ENCODE measurements at regions not wholly inside any gene's neighbourhood (a gene's known extent, or its start where the extent isn't known, plus 50 kb on each side); places are given as distances from the start of the nearest gene placed in this dataset.
"Not testable (repeated sequence)": the region's sequence is repeated elsewhere in the genome, so short reads cannot be mapped to it uniquely, and the experiment has no call there.

- no peak overlapping the region for H3K4me3 ChIP-seq (ENCODE audit: low read depth, low read length)
- peaks cover 63% of the 10 kb centered on the region for H3K9me3 ChIP-seq (ENCODE audit: control insufficient read depth, insufficient read depth, low read length)
- H3K36me3 ChIP-seq (ENCODE audit: control insufficient read depth, insufficient read depth, low read length): no peaks in the 10 kb centered on the region
- no peaks in the 10 kb centered on the region for H3K4me1 ChIP-seq (ENCODE audit: control insufficient read depth, insufficient read depth, low read length)
- no peaks in the 10 kb centered on the region for H3K27me3 ChIP-seq (ENCODE audit: control insufficient read depth, insufficient read depth, low read length)
- H3K9ac ChIP-seq (ENCODE audit: low read depth, low read length): no peak overlapping the region
Measured at GRCh38 chr2:89811295-89811694, 1119.8 kb downstream of the RPIA start.

GRCh38 chr2:89811910-89812309 lies 1120.4 kb downstream of the RPIA start:
- H3K27me3 ChIP-seq (ENCODE audit: control insufficient read depth, insufficient read depth, low read length); H3K36me3 ChIP-seq (ENCODE audit: control insufficient read depth, insufficient read depth, low read length); H3K4me3 ChIP-seq (ENCODE audit: low read depth, low read length); H3K9ac ChIP-seq (ENCODE audit: low read depth, low read length); H3K4me1 ChIP-seq (ENCODE audit: control insufficient read depth, insufficient read depth, low read length): not testable (repeated sequence)
- H3K9me3 ChIP-seq (ENCODE audit: control insufficient read depth, insufficient read depth, low read length): peaks cover 57% of the 10 kb centered on the region

- peaks cover 68% of the 10 kb centered on the region for H3K9me3 ChIP-seq (ENCODE audit: control insufficient read depth, insufficient read depth, low read length)
- H3K4me3 ChIP-seq (ENCODE audit: low read depth, low read length); H3K9ac ChIP-seq (ENCODE audit: low read depth, low read length); H3K36me3 ChIP-seq (ENCODE audit: control insufficient read depth, insufficient read depth, low read length); H3K4me1 ChIP-seq (ENCODE audit: control insufficient read depth, insufficient read depth, low read length); H3K27me3 ChIP-seq (ENCODE audit: control insufficient read depth, insufficient read depth, low read length): not testable (repeated sequence)
Measured at GRCh38 chr2:89814359-89814758, 1122.9 kb downstream of the RPIA start.

DNA sequence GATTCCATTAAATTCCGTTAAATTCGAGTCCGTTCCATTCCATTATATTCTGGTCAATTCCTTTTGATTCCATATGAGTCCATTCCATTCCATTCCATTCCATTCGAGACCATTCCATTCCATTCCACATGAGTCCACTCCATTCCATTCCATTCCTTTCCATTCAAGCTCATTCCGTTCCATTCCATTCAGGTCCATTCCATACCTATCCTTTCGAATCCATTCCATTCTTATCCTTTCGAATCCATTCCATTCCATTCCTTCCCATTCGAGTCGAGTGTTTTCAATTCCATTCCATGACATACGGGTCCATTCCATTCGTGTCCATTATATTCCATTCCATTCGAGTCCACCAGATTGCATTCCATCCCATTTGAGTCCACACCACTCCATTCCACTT lies 1127.4 kb downstream of the RPIA start:
- H3K9me3 ChIP-seq (ENCODE audit: control insufficient read depth, insufficient read depth, low read length): peaks cover 62% of the 10 kb centered on the region
- no peaks in the 10 kb centered on the region for H3K36me3 ChIP-seq (ENCODE audit: control insufficient read depth, insufficient read depth, low read length)
- no peak overlapping the region for H3K4me3 ChIP-seq (ENCODE audit: low read depth, low read length)
- H3K9ac ChIP-seq (ENCODE audit: low read depth, low read length): no peak overlapping the region
- no peaks in the 10 kb centered on the region for H3K4me1 ChIP-seq (ENCODE audit: control insufficient read depth, insufficient read depth, low read length)
- no peaks in the 10 kb centered on the region for H3K27me3 ChIP-seq (ENCODE audit: control insufficient read depth, insufficient read depth, low read length)

GRCh38 chr2:89819809-89820208 lies 1128.3 kb downstream of the RPIA start:
- Histone ChIP-seq H3K9ac (ENCODE audit: low read depth, low read length) (no peak overlapping the region), H3K4me1 (ENCODE audit: control insufficient read depth, insufficient read depth, low read length) (no peaks in the 10 kb centered on the region), H3K9me3 (ENCODE audit: control insufficient read depth, insufficient read depth, low read length) (peaks cover 53% of the 10 kb centered on the region), H3K27me3 (ENCODE audit: control insufficient read depth, insufficient read depth, low read length) (no peaks in the 10 kb centered on the region), H3K36me3 (ENCODE audit: control insufficient read depth, insufficient read depth, low read length) (no peaks in the 10 kb centered on the region), H3K4me3 (ENCODE audit: low read depth, low read length) (no peak overlapping the region)

DNA sequence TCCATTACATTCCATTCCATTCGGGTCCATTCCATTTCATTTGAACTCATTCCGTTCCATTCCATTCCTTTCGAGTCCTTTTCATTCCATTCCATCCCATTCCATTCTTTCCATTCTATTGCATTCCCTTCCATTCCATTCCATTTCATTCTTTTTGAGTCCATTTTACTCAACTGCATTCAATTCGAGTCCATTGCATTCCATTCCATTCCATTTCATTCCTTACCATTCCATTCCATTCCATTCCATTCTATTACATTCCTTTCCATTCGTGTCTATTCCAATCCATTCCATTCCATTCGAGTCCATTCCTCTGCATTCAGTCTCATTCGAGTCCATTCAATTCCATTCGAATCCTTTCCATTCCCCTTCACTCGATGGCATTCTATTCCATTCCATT lies 1128.8 kb downstream of the RPIA start:
- Histone ChIP-seq H3K9ac (ENCODE audit: low read depth, low read length) (no peak overlapping the region), H3K4me3 (ENCODE audit: low read depth, low read length) (no peak overlapping the region), H3K36me3 (ENCODE audit: control insufficient read depth, insufficient read depth, low read length) (no peaks in the 10 kb centered on the region), H3K27me3 (ENCODE audit: control insufficient read depth, insufficient read depth, low read length) (no peaks in the 10 kb centered on the region), H3K9me3 (ENCODE audit: control insufficient read depth, insufficient read depth, low read length) (peaks cover 49% of the 10 kb centered on the region), H3K4me1 (ENCODE audit: control insufficient read depth, insufficient read depth, low read length) (no peaks in the 10 kb centered on the region)

GRCh38 chr2:89821455-89821945 lies 1130.0 kb downstream of the RPIA start:
- H3K9ac ChIP-seq (ENCODE audit: low read depth, low read length): no peak overlapping the region
- no peaks in the 10 kb centered on the region for H3K36me3 ChIP-seq (ENCODE audit: control insufficient read depth, insufficient read depth, low read length)
- no peaks in the 10 kb centered on the region for H3K4me1 ChIP-seq (ENCODE audit: control insufficient read depth, insufficient read depth, low read length)
- no peaks in the 10 kb centered on the region for H3K27me3 ChIP-seq (ENCODE audit: control insufficient read depth, insufficient read depth, low read length)
- H3K9me3 ChIP-seq (ENCODE audit: control insufficient read depth, insufficient read depth, low read length): peaks cover 49% of the 10 kb centered on the region
- no peak overlapping the region for H3K4me3 ChIP-seq (ENCODE audit: low read depth, low read length)

DNA sequence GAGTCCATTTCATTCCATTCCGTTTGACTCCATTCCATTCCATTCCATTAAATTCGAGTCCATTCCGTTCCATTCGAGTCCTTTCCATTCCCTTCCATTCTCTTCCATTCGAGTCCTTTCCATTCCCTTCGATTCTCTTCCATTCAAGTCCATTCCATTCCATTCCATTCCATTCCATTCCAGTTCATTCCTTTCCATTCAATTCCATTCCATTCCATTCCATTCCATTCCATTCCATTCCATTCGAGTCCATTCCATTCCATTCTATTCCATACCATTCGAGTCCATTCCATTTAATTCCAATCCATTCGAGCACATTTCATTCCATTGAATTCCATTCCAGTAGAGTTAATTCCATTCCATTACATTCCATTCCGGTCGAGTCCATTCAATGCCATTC lies 1130.9 kb downstream of the RPIA start:
- H3K4me1 ChIP-seq (ENCODE audit: control insufficient read depth, insufficient read depth, low read length): not testable (repeated sequence)

GRCh38 chr2:89823556-89823955 lies 1132.1 kb downstream of the RPIA start:
- peaks cover 38% of the 10 kb centered on the region for H3K9me3 ChIP-seq (ENCODE audit: control insufficient read depth, insufficient read depth, low read length)
- H3K27me3 ChIP-seq (ENCODE audit: control insufficient read depth, insufficient read depth, low read length): no peaks in the 10 kb centered on the region
- H3K4me1 ChIP-seq (ENCODE audit: control insufficient read depth, insufficient read depth, low read length): no peaks in the 10 kb centered on the region
- no peaks in the 10 kb centered on the region for H3K36me3 ChIP-seq (ENCODE audit: control insufficient read depth, insufficient read depth, low read length)
- no peak overlapping the region for H3K4me3 ChIP-seq (ENCODE audit: low read depth, low read length)
- H3K9ac ChIP-seq (ENCODE audit: low read depth, low read length): no peak overlapping the region

More for the DNA sequence above, 1130.9 kb downstream of the RPIA start:
- H3K4me3 ChIP-seq (ENCODE audit: low read depth, low read length); H3K36me3 ChIP-seq (ENCODE audit: control insufficient read depth, insufficient read depth, low read length); H3K9ac ChIP-seq (ENCODE audit: low read depth, low read length); H3K27me3 ChIP-seq (ENCODE audit: control insufficient read depth, insufficient read depth, low read length): not testable (repeated sequence)
- peaks cover 49% of the 10 kb centered on the region for H3K9me3 ChIP-seq (ENCODE audit: control insufficient read depth, insufficient read depth, low read length)

- H3K4me1 ChIP-seq (ENCODE audit: control insufficient read depth, insufficient read depth, low read length): no peaks in the 10 kb centered on the region
- H3K27me3 ChIP-seq (ENCODE audit: control insufficient read depth, insufficient read depth, low read length): no peaks in the 10 kb centered on the region
- H3K4me3 ChIP-seq (ENCODE audit: low read depth, low read length): no peak overlapping the region
- no peak overlapping the region for H3K9ac ChIP-seq (ENCODE audit: low read depth, low read length)
- H3K36me3 ChIP-seq (ENCODE audit: control insufficient read depth, insufficient read depth, low read length): no peaks in the 10 kb centered on the region
- peaks cover 23% of the 10 kb centered on the region for H3K9me3 ChIP-seq (ENCODE audit: control insufficient read depth, insufficient read depth, low read length)
Measured at GRCh38 chr2:89825034-89825433, 1133.6 kb downstream of the RPIA start.

- H3K4me1 ChIP-seq (ENCODE audit: control insufficient read depth, insufficient read depth, low read length); H3K9me3 ChIP-seq (ENCODE audit: control insufficient read depth, insufficient read depth, low read length); H3K9ac ChIP-seq (ENCODE audit: low read depth, low read length); H3K36me3 ChIP-seq (ENCODE audit: control insufficient read depth, insufficient read depth, low read length); H3K4me3 ChIP-seq (ENCODE audit: low read depth, low read length); H3K27me3 ChIP-seq (ENCODE audit: control insufficient read depth, insufficient read depth, low read length): not testable (repeated sequence)
Measured at GRCh38 chr2:89826741-89827140, 1135.3 kb downstream of the RPIA start.

- not testable (repeated sequence) for H3K4me1 ChIP-seq (ENCODE audit: control insufficient read depth, insufficient read depth, low read length); H3K36me3 ChIP-seq (ENCODE audit: control insufficient read depth, insufficient read depth, low read length); H3K9ac ChIP-seq (ENCODE audit: low read depth, low read length); H3K4me3 ChIP-seq (ENCODE audit: low read depth, low read length); H3K9me3 ChIP-seq (ENCODE audit: control insufficient read depth, insufficient read depth, low read length); H3K27me3 ChIP-seq (ENCODE audit: control insufficient read depth, insufficient read depth, low read length)
Measured at GRCh38 chr2:89827829-89828228, 1136.4 kb downstream of the RPIA start.

DNA sequence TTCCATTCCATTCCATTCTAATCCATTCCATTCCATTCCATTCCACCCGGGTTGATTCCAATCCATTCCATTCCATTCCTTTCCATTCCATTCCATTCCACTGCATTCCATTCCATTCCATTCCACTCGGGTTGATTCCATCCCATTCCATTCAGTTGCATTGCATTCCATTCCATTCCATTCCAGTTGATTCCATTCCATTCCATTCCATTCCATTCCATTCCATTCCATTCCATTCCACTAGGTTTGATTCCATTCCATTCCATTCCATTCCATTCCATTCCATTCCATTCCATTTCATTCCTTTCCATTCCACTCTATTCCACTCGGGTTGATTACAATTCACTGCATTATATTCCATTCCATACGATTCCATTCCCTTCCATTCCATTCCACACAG lies 1136.9 kb downstream of the RPIA start:
- H3K27me3 ChIP-seq (ENCODE audit: control insufficient read depth, insufficient read depth, low read length); H3K9me3 ChIP-seq (ENCODE audit: control insufficient read depth, insufficient read depth, low read length); H3K36me3 ChIP-seq (ENCODE audit: control insufficient read depth, insufficient read depth, low read length); H3K4me1 ChIP-seq (ENCODE audit: control insufficient read depth, insufficient read depth, low read length); H3K9ac ChIP-seq (ENCODE audit: low read depth, low read length); H3K4me3 ChIP-seq (ENCODE audit: low read depth, low read length): not testable (repeated sequence)

Data from iPS-15b (cell line).